Muscle of arm (tissue), 1 donor: ENCODE measurements at regions not wholly inside any gene's neighbourhood (a gene's known extent, or its start where the extent isn't known, plus 50 kb on each side); places are given as distances from the start of the nearest gene placed in this dataset.
"Not testable (repeated sequence)": the region's sequence is repeated elsewhere in the genome, so short reads cannot be mapped to it uniquely, and the experiment has no call there.

Experiments used
- DNase-seq: peaks from one replicate; pipeline ENCODE4 v3.0.0-alpha.2; 2013

DNA sequence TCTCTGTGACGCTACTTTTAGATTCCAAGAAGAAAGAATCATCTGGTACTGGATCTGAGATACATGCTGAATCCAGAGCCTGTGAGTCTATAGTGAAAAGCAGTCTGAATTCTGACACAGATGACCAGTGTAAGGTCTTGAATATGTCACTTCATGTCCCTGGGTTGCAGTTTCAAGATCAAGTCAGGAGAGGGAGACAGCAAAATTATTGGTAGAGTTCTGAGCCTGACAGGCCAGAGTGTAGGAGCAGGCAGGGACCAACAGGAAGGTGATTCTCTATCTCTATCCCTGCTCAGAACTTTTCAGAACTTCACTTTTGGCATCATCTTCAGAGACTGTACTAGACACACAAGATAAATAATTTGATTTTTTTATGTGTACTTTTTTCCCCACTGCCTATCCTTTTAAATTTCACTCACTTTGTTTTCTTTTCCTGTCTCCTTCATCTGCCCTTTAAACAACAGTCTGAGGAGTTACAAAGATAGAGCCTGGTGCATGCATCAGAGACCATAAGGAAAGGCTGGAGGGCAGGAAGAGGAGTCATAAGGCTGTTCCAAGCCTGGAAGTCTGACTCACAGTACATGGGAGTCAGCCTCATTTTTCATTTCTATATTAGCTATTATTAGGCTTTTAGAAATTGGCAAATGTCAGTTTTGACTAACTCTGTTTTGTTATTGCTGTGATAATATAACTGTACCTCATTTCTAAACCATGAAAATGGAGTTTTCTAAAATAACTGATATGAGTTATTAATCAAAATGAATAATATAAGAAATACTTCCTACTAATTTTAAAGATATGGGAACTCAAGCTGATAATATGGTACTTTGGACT lies 120.2 kb upstream of the TMEM229A start:
- DNase-seq = no peak

GRCh38 chr7:124137664-124138063 lies 104.8 kb upstream of the TMEM229A start:
- no peak for DNase-seq

DNA sequence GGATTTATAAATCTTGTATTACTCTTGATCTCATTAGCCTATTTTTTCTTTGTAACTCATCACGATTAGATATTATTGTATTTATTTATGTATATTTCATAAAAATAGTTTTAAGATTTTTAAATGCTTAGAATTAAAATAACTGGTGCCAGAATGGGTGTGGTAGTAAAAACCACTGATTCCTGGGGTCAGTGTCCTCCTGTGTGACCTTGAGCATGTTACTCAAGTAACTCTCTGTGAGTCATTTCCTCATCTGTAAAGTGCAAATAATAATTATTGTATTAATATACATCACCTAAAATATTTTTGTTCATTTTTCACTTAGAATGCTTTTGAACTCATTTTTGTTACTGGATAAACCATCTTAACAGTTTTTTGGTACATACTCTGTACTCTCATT lies 91.3 kb upstream of the TMEM229A start:
- no peak for DNase-seq

GRCh38 chr7:124120911-124121310 lies 88.0 kb upstream of the TMEM229A start:
- DNase-seq = no peak

GRCh38 chr7:124113045-124113444 lies 80.2 kb upstream of the TMEM229A start:
- no peak for DNase-seq

DNA sequence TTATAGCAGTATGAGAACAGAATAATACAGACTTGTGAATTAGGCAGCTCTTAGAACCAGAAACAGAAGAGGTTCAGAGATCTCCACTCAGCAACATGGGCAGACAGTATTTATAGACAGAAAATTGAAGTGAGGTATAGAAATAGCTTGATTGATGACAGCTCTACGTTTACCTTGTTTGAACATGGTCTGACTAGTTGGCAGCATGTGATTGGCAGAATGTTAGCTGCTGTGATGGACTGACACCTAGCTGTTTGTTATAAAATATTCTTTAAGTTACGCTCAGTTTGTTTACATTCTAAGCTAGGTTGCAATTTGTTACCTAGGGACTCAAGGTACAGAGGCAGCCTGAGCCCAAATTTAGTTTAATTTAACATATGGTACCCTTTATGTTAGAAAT lies 73.7 kb upstream of the TMEM229A start:
- DNase-seq = no peak

- no peak for DNase-seq
Observed at GRCh38 chr7:124101173-124101768, 68.4 kb upstream of the TMEM229A start.

DNA sequence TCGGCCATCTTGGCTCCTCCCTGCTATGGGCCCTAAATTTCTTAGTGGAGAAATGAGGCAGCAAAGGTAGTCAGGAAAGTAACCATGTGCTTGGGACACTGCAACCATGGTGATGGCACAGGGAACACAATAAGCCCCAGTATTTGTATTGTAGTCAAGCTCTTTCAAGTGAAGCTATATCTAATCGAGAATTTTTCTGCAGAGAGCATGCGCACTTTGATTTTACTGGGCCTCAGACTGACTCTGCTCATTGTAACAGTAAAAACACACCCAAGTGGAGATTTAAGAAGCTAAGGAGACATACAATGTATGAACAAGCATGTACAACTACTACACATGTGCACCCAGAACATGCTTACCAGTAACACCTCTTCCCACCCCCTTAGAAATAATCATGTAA lies 67.3 kb upstream of the TMEM229A start:
- no peak for DNase-seq

- DNase-seq = not testable (repeated sequence)
Observed at GRCh38 chr7:124099585-124099984, 66.7 kb upstream of the TMEM229A start.

DNA sequence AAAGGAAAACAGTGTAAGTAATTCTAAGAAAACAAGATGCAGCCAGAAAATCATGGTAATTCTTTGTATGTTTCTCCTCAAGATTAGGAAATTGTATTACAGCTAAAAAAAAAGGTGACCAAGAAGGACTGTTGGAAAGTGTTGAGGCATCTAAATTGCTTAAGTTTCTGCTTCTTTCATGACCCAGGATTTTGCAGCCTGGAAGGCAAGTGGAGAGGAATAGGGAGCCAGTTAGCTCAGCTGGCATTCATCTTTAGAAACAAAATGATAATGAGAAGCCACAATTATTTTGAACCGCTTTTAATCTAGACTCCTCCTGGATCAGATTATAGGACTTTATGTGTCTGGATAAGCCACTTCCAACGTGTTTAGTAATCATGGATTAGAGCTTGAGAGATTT lies 56.8 kb upstream of the TMEM229A start:
- DNase-seq = no peak

GRCh38 chr7:124088590-124088989 lies 55.7 kb upstream of the TMEM229A start:
- DNase-seq = no peak

DNA sequence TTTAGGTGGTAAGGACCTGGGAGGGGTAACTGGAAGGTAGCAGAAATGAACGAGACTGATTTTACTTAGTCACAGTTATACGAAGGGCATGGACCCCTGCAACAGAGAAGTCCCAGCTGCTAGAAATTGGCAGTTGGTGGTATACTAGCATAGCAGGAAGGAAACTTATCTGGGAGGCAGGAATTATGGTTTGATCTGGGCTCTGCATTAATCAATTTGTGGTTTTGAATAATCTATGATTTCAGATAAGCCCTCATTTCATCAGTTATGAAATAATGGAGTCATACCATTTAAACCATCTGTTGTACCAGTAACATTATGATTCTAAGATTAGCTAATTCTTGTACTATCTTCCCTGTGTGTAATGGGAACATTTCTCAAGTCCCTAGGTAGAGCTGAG lies 54.0 kb upstream of the TMEM229A start:
- DNase-seq = no peak

- DNase-seq = peak; percentile 14
Observed at GRCh38 chr7:124085179-124085578, 52.3 kb upstream of the TMEM229A start.

GRCh38 chr7:124084024-124084423 lies 51.2 kb upstream of the TMEM229A start:
- no peak for DNase-seq
